ENCODE measurements at regions not wholly inside any gene's neighbourhood (a gene's known extent, or its start where the extent isn't known, plus 50 kb on each side); places are given as distances from the start of the nearest gene placed in this dataset.
A peak's percentile ranks its signal among the peaks of the same experiment; 100 is the strongest.
"Not testable (repeated sequence)": the region's sequence is repeated elsewhere in the genome, so short reads cannot be mapped to it uniquely, and the experiment has no call there.

DNA sequence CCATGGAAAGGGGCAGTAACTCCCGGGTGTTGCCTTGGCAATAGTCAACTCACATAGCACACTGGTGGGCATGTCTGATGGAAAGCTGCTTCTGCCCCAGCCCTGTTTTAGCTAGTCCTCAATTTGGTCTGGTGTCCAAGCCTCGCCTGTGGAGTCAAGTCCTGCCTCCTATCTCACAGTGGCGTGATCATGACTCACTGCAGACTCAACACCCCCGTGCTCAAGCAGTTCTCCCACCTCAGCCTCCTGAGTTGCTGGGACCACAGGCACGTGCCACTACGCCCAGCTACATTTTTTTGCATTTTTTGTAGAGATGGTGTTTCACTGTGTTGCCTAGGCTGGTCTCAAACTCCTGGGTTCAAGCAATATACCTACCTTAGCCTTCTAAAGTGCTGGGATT lies 218.9 kb upstream of the FRG2C start:
- DNase-seq (ENCODE audit: low read depth): not testable (repeated sequence)

DNA sequence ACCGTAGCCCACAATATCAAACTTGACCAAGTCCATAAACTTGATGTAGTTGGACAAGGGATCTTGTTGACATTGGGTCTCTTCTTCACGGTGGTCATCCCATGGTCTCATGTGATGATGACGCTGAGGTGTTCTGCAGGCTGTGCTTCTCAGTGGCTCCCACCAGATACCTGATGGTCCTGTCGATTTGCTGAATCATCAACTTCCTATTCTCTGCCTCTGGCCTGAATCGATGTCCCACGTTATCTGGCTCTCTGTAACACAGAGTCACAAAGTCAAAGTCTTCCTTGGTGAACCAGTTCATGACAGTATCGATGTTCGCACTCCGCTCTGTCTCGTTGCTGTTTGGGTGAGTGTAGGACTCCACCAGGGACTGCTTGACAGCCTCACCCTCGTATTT lies 217.2 kb upstream of the FRG2C start:
- DNase-seq (ENCODE audit: low read depth): not testable (repeated sequence)

DNA sequence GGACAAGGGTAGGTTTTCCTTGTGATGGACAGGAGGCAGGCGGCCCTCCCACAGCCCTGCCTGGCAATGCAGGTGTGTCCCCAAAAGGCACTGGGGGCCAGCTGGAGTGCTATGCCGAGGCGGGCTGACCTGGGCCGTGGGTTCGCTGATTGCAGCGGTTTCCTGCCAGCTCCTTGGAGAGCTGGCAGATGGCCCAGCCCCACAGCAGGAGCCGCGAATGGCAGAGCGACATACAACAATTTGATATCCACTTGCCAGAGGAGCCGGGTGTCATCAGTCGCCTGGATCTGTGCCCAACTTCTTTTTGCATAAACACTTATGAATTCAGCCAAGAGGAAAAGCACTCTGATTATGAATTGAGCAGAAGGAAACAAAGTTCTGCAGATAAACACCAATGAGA lies 210.8 kb upstream of the FRG2C start:
- DNase-seq (ENCODE audit: low read depth): not testable (repeated sequence)

DNA sequence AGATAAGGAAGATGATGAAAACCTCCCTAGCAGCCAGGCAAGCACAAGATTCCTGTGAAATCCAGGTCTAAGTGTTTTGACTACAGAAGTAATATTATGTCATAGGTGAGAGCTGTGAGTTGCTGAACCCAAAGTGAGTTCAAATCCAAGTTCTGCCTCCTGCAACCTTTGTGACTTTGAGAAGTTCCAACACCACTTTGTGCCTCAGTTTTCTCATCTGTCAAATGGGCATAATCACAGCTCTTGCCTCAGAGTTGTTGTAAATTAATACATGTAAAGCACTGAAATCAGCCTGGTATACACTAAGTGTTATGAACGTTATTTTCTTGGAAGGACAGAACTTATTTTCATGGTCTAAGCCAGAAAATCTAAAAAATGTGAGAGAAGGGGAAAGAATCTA lies 210.3 kb upstream of the FRG2C start:
- DNase-seq (ENCODE audit: low read depth): not testable (repeated sequence)

DNA sequence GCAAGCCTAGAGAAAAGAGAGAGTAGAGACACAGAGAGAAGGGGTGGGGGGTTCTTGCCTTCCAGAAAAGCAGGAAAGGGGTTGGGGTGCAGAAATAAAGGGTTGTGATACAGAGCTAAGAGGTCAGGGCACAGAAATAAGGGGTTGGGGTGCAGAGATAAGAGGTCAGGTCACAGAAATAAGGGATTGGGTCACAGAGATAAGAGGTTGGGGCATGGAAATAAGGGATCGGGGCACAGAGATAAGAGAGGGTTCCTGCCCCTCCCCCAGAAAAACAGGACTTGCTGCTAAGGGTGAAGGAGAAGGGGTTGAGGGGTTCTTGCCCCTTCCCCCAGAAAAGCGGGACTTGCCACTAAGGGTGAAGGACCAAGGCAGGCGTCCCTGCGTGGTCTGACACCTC lies 189.6 kb upstream of the FRG2C start:
- DNase-seq (ENCODE audit: low read depth): not testable (repeated sequence)

DNA sequence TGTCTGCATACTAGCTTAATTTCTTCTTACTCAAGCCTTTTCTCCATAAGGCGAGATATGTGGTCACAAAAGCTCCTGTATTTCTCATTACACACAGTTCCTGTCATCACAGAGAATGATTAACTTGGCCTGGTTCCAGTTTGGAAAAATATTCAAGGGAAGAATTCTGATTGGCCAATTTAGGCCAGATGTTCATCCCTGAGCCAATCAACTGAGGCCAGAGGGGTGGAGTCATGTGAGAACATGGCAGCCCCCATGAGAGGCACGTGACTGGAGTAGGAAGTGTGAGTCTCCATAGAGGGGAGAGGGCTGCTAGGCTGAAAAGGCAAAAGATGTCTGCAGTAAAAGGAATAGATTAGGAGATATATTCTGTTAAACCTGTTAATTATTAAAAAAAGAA lies 167.5 kb upstream of the FRG2C start:
- DNase-seq (ENCODE audit: low read depth): not testable (repeated sequence)

DNA sequence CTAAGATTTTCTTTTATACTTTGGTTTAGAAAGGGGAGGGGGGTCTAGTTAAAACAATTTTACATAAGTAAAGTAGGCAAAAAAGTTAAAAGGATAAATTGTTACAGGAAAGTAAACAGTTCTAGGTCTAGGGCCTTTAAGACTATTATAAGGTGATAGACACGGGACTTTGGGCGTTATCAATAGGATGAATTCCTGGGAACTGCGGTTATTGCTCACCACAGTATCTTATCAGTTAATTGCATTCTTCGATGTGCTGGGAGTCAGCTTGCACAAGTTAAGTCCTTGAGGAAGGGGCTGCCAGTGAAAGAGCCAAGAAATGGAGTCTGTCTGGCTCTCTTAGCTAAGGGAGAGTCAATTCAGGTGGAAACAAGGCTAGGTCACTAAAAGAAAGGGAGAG lies 163.8 kb upstream of the FRG2C start:
- not testable (repeated sequence) for DNase-seq (ENCODE audit: low read depth)

DNA sequence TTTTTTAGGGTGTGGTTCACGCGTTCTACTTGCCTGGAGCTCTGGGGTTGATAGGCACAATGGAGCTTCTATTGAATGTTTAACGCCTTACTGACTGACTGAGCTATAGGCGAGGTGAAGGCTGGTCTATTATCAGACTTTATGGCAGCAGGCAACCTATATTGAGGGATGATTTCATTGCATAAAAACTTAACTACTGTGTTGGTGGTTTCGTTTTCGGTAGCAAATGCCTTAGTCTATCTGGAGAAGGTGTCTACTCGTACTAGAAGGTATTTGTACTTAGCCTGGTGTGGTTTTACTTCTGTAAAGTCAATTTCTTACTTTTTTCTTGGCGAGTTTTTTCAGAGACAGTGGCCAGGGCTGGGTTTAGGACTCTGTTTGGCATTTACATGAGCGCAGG lies 162.0 kb upstream of the FRG2C start:
- not testable (repeated sequence) for DNase-seq (ENCODE audit: low read depth)

DNA sequence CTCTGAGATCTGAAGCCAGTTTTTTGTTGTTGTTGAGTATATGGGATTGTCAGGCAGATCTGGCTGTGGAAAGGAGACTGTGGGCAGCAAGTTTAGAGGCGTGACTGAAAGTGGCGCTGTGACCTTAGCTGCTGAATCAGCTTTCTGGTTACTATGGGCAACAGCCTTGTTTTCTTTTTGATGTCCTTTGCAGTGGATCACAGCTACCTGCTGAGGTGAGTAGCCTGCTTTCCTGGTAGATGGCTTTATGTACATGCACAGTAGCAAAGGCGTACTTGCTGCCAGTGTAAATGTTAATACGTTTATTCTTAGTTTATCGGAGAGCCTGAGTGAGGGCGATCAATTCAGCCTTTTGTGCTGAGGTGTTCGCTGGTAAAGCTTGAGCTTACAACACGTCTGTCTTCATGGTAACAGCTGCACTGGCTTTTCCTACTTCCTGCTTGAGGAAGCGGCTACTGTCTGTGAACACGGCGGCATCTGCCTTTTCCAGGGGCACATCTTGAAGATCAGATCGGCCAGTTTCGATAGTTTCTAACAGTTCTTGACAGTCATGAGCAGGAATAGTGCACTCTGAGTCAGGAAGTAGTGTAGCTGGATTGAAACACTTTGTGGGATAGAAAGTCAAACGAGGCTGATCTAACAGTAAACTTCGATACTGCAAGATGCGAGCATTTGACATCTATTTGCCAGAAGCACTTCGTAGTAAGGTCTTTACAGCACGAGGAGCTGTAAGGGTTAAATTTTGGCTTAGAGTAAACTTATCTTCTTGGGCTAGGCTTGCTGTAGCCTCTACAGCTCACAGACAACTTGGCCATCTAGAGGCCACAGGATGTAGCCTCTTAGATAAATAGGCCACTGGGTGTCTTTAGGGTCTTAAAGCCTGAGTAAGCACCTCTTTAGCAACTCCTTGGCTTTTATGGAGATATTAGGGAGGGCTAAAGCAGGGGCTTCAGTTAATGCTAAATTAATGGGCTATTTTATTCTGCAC lies 161.1 kb upstream of the FRG2C start:
- DNase-seq (ENCODE audit: low read depth): not testable (repeated sequence)

DNA sequence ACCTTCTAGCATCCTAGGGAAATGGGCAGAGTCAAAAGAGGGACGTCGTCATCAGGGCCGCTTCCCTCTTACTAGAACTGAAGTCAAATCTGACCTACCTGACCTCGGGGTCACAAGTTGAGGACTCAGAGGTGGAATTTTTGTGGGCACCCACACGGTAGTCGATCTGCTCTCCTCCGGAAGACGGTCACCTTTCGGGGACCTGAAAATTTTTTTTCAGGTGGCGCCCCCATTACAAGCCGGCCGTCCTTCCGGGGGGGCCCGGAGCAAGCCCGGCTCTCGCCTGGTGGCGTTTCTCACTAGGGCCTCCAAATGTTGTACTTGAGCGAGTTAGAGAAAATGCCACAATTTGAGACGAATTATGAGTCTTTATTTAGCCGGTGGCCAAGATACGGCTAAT lies 157.5 kb upstream of the FRG2C start:
- DNase-seq (ENCODE audit: low read depth): no peak

DNA sequence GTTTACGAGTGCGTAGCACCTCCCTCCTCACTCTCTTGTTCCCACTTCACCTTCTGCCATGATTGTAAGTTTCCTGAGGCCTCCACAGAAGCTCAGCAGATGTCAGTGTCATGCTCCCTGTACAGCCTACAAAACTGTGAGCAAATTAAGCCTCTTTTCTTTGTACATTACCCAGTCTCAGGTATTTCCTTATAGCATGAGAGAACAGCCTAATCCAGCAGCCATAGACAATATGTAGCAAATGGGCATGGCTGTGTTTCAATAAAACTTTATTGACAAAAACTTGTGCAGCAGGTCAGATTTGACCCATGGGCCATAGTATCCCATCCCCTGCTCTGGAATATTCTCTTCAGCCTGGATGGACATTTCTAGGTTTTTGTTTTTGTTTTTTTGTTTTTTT lies 156.2 kb upstream of the FRG2C start:
- DNase-seq (ENCODE audit: low read depth): not testable (repeated sequence)

DNA sequence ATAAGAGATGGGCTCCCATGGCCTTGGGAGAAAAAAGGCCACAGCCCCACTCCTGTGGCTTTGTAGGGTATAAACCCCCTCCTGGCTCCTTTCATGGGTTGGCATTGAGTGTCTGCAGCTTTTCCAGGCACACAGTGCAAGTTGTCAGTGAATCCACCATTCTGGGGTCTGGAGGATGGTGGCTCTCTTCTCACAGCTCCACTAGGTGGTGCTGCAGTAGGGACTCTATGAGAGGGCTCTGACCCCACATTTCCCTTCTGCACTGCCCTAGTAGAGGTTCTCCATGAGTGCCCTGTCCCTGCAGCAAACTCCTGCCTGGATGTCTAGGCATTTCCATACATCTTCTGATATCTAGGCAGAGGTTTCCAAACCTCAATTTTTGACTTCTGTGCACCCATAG lies 136.5 kb upstream of the FRG2C start:
- DNase-seq (ENCODE audit: low read depth): not testable (repeated sequence)

DNA sequence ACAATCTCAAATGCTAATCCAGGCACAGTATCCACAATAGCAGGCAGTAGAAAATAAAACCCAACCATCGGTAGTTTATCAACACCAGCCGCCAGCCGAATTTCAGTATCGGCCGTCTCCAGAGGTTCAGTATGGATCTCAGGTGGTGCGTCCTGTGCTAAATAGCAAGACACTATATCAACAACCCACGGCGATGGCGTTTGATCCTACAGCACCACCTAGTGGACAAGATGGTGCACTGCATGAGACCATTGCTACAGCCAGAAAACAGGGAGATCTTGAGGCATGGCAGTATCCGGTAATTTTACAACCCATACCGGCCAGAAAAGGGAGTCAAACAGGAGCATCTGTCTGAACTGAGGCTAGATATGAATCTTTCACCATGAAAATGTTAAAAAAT lies 112.0 kb upstream of the FRG2C start:
- not testable (repeated sequence) for DNase-seq (ENCODE audit: low read depth)

DNA sequence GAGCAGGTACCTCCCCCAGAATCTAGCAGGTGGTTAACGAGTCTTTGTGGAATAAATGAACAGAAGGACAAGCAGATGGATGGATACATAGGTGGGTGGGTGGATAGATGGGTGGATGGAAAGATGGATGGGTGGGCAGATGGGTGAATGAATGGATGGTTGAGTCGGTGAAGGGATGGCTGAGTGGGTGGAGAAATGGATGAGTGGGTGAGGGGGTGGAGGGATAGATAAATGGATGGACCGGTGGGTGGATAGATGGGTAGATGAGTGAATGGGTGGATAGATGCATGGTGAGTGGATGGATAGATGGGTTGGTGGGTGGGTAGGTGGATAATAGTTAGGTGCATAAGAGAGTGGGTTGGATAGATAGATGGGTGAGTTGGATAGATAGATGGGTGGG lies 99.7 kb upstream of the FRG2C start:
- not testable (repeated sequence) for DNase-seq (ENCODE audit: low read depth)

DNA sequence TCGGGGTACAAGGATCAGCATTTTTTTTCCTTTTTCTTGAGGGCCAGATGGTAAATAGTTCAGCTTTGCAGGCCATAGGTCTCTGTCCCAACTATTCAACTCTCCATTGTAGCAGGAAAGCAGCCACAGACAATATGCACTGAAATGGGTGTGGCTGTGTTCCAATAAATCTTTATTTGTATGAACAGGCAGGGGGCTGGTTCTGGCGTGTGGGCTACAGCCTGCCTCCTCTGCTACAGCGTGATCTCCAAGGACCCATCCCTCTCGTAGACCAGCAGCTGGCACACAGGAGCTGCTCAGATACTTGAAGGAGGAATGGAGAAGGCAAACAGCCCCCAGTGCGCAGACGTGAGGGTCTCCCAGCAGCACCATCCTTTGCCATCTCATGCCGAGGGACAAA lies 91.8 kb upstream of the FRG2C start:
- DNase-seq (ENCODE audit: low read depth): not testable (repeated sequence)

DNA sequence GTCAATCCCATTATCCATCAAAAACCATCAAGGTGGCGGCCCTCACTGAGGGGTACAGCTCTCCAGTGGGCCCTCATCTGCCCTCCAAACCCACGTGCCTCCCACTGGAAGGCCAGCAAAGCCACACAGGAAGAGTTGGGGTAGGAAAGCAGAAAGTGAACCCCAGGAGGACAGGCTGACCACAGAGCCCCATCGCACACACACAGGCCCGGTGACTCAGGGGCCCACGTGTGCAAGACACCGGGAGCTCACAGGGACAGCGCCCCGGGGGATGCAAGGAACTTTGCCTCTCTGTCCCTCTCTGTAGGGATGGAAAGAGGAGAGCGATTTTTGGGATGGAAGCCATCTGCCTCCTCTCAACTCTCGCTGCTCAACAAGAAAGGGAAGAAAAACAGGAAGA lies 85.0 kb upstream of the FRG2C start:
- not testable (repeated sequence) for DNase-seq (ENCODE audit: low read depth)

DNA sequence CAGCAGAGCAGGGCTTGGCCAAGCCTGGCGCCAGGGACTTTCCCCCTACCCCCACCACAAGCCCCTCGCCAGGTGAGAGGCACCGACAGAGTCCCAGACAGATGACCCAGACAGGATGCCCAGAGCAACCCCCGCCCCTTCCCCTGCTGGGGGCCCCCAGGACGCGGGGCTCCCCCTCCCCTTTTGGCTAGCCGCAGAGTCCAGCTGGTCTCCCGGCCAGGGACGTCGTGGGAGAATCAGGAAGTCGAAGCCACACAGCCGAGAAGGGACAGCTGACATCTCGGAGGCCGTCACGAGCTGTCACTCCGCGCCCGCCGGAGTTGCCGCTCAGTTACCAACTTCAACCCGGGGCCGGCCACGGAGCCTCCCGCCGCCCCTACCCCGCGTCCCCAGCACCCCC lies 84.6 kb upstream of the FRG2C start:
- not testable (repeated sequence) for DNase-seq (ENCODE audit: low read depth)

DNA sequence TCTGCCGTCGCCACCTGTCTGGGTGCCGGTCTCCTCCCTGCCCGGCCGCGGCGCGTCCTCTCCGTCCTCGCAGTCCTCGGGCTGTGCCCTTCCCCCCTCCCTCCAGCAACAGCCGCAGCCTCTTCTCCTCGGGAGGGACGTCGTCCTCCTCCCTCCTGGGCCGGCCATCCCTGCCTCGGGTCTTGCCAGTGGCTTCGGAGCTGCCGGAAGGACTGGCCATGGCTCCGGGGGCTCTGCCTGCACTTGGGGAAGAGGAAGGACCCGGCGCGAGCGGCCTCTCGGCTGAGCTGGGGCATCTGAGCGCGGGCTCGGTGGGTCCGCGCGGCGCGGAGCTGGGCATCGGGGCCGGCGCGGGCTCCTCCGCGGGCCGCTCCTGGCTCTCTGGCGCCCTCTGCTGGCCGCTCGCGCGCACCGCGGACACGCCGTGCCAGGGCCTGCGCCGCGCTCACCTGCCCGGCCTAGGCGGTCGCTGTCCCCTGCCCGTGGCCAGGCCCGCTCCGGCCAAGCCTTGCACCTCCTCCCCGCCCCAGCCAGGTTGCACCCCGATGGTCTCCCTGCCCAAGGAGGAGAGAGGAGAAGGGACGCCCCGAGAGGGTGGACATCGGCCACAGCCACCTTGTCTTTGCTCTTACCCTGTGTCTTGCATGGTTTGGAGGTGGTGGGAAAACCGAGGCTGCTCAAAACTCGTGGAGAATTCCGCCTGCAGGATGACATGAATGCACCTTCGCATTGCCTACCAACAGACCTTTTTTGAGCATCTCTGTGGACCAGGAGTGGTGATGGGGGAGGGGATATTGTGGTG lies 83.9 kb upstream of the FRG2C start:
- peak; percentile 23 for DNase-seq (ENCODE audit: low read depth)

DNA sequence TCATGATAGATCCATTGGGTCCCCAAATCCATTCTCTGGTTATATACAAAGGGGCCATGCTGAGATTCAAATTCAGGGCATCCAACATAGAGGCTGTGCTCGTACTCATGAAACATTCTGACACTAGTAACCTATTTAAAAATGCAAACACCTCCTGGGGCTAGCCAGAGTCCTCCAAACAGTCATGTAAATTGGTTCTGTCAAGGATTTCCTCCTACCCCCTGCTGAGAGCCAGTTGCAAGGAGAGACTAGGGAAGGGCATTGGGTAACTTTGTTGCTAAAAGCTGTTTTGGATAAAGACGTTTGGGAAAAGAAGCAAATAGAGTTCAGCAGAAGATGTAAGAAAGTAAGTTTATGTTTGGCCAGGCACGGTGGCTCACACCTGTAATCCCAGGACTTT lies 81.6 kb upstream of the FRG2C start:
- DNase-seq (ENCODE audit: low read depth): not testable (repeated sequence)

DNA sequence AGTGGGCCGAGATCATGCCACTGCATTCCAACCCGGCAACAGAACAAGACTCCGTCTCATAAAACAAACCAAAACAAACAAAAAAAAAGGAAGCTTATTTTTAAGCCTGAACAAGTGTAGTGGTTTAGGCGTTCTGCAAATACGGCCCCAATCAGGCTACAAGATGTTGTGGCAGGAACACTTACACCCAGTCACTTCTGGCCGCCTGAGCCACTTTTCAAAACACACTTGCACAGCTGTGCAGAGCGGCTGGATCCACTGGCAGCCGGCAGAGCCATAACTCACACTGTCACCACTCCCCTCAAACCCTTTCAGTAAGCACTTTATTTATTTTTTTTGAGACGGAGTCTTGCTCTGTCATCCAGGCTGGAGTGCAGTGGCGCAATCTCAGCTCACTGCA lies 81.0 kb upstream of the FRG2C start:
- not testable (repeated sequence) for DNase-seq (ENCODE audit: low read depth)

DNA sequence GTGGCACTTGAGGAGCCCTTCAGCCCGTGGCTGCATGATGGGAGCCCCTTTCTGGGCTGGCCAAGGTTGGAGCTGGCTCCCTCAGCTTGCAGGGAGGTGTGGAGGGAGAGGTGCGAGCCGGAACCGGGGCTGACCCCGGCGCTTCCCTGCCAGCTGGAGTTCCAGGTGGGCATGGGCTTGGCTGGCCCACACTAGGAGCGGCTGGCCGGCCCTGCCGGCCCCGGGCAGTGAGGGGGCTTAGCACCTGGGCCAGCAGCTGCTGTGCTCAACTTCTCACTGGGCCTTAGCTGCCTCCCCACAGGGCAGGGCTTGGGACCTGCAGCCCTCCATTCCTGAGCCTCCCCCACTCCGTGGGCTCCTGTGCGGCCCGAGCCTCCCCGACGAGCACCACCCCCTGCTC lies 76.4 kb upstream of the FRG2C start:
- not testable (repeated sequence) for DNase-seq (ENCODE audit: low read depth)

DNA sequence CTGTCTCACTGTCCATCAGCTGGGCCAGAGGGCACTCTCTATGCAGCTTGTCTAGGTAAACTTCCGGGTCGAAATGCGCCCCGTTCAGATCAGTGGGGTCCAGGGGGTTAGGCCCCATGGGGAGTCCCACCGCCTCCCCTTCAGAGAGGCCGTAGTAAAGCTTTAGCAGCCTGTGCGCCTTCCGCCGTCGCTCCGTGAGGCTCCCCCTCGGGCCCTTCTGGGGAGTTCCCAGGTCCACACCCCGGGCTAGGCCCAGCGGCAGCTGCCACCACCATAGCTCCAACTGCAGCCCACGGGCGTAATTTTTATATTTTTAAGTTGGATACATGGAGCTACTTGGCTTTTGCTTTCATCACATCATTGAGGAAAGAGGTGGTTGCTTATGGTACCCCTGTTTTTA lies 73.7 kb upstream of the FRG2C start:
- DNase-seq (ENCODE audit: low read depth): not testable (repeated sequence)
